ENCODE measurements at regions not wholly inside any gene's neighbourhood (a gene's known extent, or its start where the extent isn't known, plus 50 kb on each side); places are given as distances from the start of the nearest gene placed in this dataset.

GRCh38 chr2:41020358-41020757, 568.5 kb upstream of the SLC8A1 start:
- intact Hi-C loops (cut with DNase I), result no loop called here

GRCh38 chr2:41024816-41025215, 572.9 kb upstream of the SLC8A1 start:
- DNase-seq (no peak), ATAC-seq (no peak)
- H3K27ac ChIP-seq, result no peak overlapping the region

More at GRCh38 chr2:41020358-41020757, 568.5 kb upstream of the SLC8A1 start:
- WGBS, 2 donors, result 53 to 58% methylated on average over 1 of the region's 1 CpG
- no peaks in the 10 kb centered on the region for H3K4me1 ChIP-seq
- H3K27ac ChIP-seq, result no peak overlapping the region
- no peak overlapping the region for H3K4me3 ChIP-seq
- H3K27me3 ChIP-seq, result peaks cover 0 to 3% (median 0%) of the 10 kb centered on the region in 7 donors
- no peak for TF ChIP-seq CTCF (IDR thresholded peaks at IDR 0.05)
- DNase-seq (no peak), ATAC-seq (peak in 1 of 8 donors; percentile 23)
- no peaks in the 10 kb centered on the region for H3K36me3 ChIP-seq
- H3K9me3 ChIP-seq, result peaks cover 0 to 7% (median 0%) of the 10 kb centered on the region in 11 donors

GRCh38 chr2:41026613-41027012, 574.7 kb upstream of the SLC8A1 start:
- TF ChIP-seq CTCF (IDR thresholded peaks at IDR 0.05), result no peak
- no peaks in the 10 kb centered on the region for H3K4me1 ChIP-seq
- H3K27me3 ChIP-seq, result no peaks in the 10 kb centered on the region
- H3K36me3 ChIP-seq, result no peaks in the 10 kb centered on the region
- no peak overlapping the region for H3K4me3 ChIP-seq
- ATAC-seq (no peak), DNase-seq (no peak)
- no peaks in the 10 kb centered on the region for H3K9me3 ChIP-seq
- intact Hi-C loops (cut with DNase I), result no loop called here
- 88 to 100% methylated on average over 1 of the region's 1 CpG for WGBS, 2 donors
- H3K27ac ChIP-seq, result no peak overlapping the region

More at GRCh38 chr2:41024816-41025215, 572.9 kb upstream of the SLC8A1 start:
- Histone ChIP-seq H3K27me3 (peaks cover 0 to 3% (median 0%) of the 10 kb centered on the region in 7 donors), H3K4me3 (no peak overlapping the region), H3K4me1 (no peaks in the 10 kb centered on the region), H3K36me3 (no peaks in the 10 kb centered on the region), H3K9me3 (no peaks in the 10 kb centered on the region)
- TF ChIP-seq CTCF (IDR thresholded peaks at IDR 0.05), result no peak
- WGBS, 2 donors, result 69 to 75% methylated on average over 3 of the region's 3 CpGs
- intact Hi-C loops (cut with DNase I), result no loop called here

GRCh38 chr2:41027095-41027494, 575.2 kb upstream of the SLC8A1 start:
- ATAC-seq (no peak), DNase-seq (no peak)
- Histone ChIP-seq H3K4me1 (no peaks in the 10 kb centered on the region), H3K27me3 (no peaks in the 10 kb centered on the region), H3K9me3 (no peaks in the 10 kb centered on the region), H3K36me3 (no peaks in the 10 kb centered on the region), H3K27ac (no peak overlapping the region), H3K4me3 (no peak overlapping the region)
- intact Hi-C loops (cut with DNase I), result no loop called here
- 84 to 87% methylated on average over 3 of the region's 3 CpGs for WGBS, 2 donors
- no peak for TF ChIP-seq CTCF (IDR thresholded peaks at IDR 0.05)

Measured in heart right ventricle (tissue), 16 donors.